Esophagus muscularis mucosa (tissue), 4 donors: ENCODE measurements at regions not wholly inside any gene's neighbourhood (a gene's known extent, or its start where the extent isn't known, plus 50 kb on each side); places are given as distances from the start of the nearest gene placed in this dataset.

ENCODE experiments used
- CTCF ChIP-seq, 3 experiments: fragments of 200-600 bp in 2 of 3; fragments of 450-650 bp in 1 of 3; sonication (generic) in 2 of 3; IDR thresholded peaks; one replicate each; pipeline ENCODE4 v1.5.1; 2017 to 2019; ENCODE audit warnings: antibody characterized with exemption in 3 of 3, mild to moderate bottlenecking in 2 of 3, moderate library complexity in 1 of 3
- EP300 ChIP-seq: sonication (generic); formaldehyde crosslinking; IDR thresholded peaks from one replicate; pipeline ENCODE4 v1.6.1; 2017; ENCODE audit warnings: antibody characterized with exemption
- POLR2A ChIP-seq: fragments of 450-650 bp; IDR thresholded peaks from one replicate; pipeline ENCODE4 v1.6.1; 2017; ENCODE audit warnings: antibody characterized with exemption, moderate library complexity, mild to moderate bottlenecking, low read depth
- POLR2AphosphoS5 ChIP-seq, 2 donors: sonication (generic); formaldehyde crosslinking; IDR thresholded peaks; one replicate each; pipeline ENCODE4 v1.6.1; 2017; ENCODE audit warnings: antibody characterized with exemption in 2 of 2

GRCh38 chr4:110886270-110886669 is 263.4 kb upstream of the PITX2 start:
- TF ChIP-seq POLR2A, result no peak
- no peak for TF ChIP-seq POLR2AphosphoS5 (IDR thresholded peaks at IDR 0.05)
- no peak for TF ChIP-seq CTCF (IDR thresholded peaks at IDR 0.05)
- no peak for TF ChIP-seq EP300
